SH-SY5Y (cell line): ENCODE measurements at regions not wholly inside any gene's neighbourhood (a gene's known extent, or its start where the extent isn't known, plus 50 kb on each side); places are given as distances from the start of the nearest gene placed in this dataset.

ENCODE experiments used
- GATA2 ChIP-seq: IDR thresholded peaks from 2 replicates; pipeline ENCODE4 v1.6.1; 2011; ENCODE audit warnings: mild to moderate bottlenecking, low read depth, low read length
- GATA3 ChIP-seq: IDR thresholded peaks from 2 replicates; pipeline ENCODE4 v1.6.1; 2011; ENCODE audit warnings: low read depth, mild to moderate bottlenecking, low read length, moderate library complexity

DNA sequence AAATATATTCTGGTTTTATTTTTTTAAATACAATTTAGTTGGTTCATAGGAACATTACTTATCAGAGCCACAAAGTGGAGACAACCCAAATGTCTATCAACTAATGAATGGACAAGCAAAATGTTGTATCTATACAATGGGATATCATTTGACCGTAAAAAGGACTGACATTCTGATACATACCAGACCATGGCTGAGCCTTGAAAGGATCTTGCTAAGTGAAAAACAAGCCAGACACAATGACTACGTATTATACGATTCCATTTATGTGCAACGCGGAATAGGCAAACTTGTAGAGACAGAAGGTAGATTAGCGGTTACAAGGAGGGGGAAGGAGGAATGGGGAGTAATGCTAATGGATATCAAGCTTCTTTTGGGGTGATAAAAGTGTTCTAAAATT is 621.6 kb downstream of the BNC2 start:
- TF ChIP-seq GATA3 (no peak), GATA2 (no peak)

- TF ChIP-seq GATA3 (no peak), GATA2 (no peak)
Measured at GRCh38 chr9:16252616-16253015, 617.9 kb downstream of the BNC2 start.

GRCh38 chr9:16254674-16255073 is 615.8 kb downstream of the BNC2 start:
- TF ChIP-seq GATA3 = no peak
- no peak for TF ChIP-seq GATA2

- TF ChIP-seq GATA3 (no peak), GATA2 (no peak)
Measured at GRCh38 chr9:16255217-16255616, 615.3 kb downstream of the BNC2 start.

DNA sequence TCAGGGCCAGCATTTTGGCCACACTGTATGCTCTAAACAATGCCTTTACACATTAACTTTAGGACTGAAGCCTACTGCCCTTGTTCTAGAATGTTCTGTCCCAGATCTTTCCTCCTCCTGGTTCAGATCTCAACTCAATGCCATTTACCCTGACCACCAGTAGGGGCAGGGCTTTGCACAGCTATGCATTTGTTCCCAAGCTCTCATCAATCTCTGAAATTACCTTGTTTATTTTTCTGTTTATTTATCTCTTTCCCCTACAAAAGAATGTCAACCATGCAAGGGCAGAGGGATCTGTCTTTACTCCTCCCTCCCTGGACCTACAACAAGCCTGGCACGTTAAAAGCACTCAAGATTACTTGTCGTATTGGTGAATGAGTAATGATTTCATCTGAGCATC is 612.9 kb downstream of the BNC2 start:
- TF ChIP-seq GATA3 (no peak), GATA2 (no peak)

- TF ChIP-seq GATA2 (no peak), GATA3 (no peak)
Measured at GRCh38 chr9:16258191-16258590, 612.3 kb downstream of the BNC2 start.

- TF ChIP-seq GATA2 (no peak), GATA3 (no peak)
Measured at GRCh38 chr9:16258708-16259107, 611.8 kb downstream of the BNC2 start.

GRCh38 chr9:16262477-16263261 is 607.8 kb downstream of the BNC2 start:
- TF ChIP-seq GATA2 = no peak
- TF ChIP-seq GATA3 = no peak

DNA sequence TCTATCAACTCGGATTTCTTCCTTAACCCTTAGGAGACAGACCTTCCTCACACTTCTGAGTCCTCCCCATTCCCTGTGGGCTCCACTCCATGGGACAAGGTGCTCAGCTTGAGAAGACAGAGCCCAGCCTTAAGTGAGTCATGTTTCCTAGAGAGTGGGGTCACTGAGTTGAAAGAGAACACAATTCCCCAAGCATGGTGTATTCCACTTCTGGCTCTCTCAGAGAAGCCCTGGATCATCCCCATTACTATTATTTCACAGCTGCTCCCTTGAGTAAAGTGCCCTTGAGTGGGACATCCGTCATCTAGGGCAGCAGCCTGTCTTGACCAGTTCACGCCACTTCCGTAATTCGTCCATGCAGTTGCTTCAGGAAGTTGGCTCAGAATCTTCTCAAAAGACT is 604.8 kb downstream of the BNC2 start:
- no peak for TF ChIP-seq GATA3
- no peak for TF ChIP-seq GATA2

GRCh38 chr9:16266648-16267276 is 603.7 kb downstream of the BNC2 start:
- no peak for TF ChIP-seq GATA3

GRCh38 chr9:16267281-16268066 is 603.0 kb downstream of the BNC2 start:
- TF ChIP-seq GATA2 (peak; percentile 83), GATA3 (peak; percentile 45; the same call in 1 of the 2 replicates)

DNA sequence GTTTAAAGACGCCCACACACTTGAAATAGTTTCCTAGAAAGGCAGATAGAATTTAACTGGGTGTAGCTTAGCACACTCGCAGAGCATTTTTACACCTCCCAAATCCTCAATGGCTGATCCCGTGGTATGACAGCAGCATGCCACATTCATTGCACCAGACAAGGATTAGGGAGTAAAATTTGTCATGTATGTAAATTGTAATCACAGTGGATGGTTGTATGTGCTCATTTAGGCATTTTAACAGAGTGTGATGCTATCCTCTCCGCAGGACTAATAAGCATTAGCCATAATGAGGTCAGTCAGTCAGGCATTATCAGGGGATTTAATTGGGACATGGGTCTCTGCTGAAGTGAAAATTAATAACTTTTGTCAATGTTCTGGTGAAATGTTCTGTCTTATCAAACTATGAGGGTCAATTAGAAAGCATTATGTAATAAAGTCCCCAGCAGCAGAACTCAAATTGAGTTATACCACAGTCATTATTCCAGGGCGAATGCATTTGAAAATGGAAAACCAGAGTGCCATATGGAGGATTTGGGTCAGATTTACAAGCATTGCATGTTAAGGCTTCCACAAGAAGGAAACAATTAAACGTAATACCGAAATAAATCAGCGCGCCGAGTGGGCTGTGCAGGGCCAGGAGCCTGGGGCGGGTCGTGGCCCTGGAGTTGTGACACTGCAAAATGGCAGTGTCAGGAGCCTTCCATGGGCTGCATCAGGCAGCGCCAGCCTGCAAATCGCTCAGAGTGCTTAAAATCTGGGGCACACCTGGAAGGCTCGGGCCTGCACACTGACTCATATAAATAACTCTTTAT is 602.2 kb downstream of the BNC2 start:
- TF ChIP-seq GATA3 = peak; percentile 81
- TF ChIP-seq GATA2 = peak; percentile 82

DNA sequence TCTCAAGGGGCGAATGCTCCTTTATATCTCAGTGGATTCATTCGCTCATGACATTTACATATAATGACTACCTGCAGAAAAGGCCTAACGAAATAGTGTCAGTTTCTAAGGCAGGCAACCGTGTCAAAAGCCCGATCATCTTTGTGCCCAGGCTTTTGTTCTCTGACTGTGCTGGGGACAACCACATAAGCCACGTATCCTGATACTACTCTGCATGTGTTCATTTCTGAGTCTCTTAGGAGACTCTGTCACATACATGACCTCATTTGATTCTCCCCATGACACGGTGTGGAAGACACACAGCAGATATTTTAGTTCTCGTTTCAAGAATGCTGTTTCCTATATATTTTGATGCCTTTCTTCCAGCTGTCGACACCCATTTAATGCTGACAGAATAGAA is 598.5 kb downstream of the BNC2 start:
- TF ChIP-seq GATA3 (no peak), GATA2 (no peak)

DNA sequence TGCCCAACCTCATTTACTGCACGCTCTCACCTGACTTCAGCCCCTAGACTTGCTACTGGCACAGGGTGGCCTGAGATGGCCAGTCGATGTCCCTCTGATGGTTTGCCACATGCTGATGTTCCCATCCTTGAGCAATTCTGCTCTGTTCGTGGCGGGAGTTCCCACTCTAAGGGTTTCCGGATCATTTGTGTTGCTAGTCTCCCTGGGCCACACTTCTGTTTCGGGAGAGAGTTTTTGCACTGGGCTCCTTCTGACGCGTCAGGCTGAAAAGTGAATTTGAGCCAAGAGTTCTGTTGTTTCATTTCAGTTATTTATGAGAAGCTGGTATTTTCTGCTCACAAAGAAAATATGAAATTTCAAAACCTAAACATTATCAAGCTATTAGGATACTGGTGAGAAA is 597.7 kb downstream of the BNC2 start:
- TF ChIP-seq GATA3 (no peak), GATA2 (no peak)
